Loucy (cell line): ENCODE measurements at regions not wholly inside any gene's neighbourhood (a gene's known extent, or its start where the extent isn't known, plus 50 kb on each side); places are given as distances from the start of the nearest gene placed in this dataset.

ENCODE experiments used
- CTCF ChIP-seq: fragments of 200-600 bp; sonication (generic); conservative IDR thresholded peaks from 2 replicates; pipeline ENCODE4 v1.5.1; 2014; ENCODE audit warnings: mild to moderate bottlenecking, antibody characterized with exemption, low read length
- EZH2phosphoT487 ChIP-seq: fragments of 200-600 bp; IDR thresholded peaks from 2 replicates; pipeline ENCODE4 v1.6.1; 2018; ENCODE audit warnings: antibody characterized with exemption, mild to moderate bottlenecking, moderate library complexity, borderline replicate concordance

- TF ChIP-seq CTCF (no peak), EZH2phosphoT487 (no peak)
These were observed 188.4 kb upstream of the MALRD1 start for GRCh38 chr10:18860186-18860585.
